HFF-Myc (cell line): ENCODE measurements at regions not wholly inside any gene's neighbourhood (a gene's known extent, or its start where the extent isn't known, plus 50 kb on each side); places are given as distances from the start of the nearest gene placed in this dataset.

Experiments
- DNase-seq: peaks from one replicate; pipeline ENCODE4 v3.0.0-alpha.2; 2011; ENCODE audit warnings: low read depth; ENCODE audit errors: extremely low read depth
- H3K4me3 ChIP-seq: replicated peaks from 2 replicates; pipeline ENCODE4 v1.5.1; 2011; ENCODE audit warnings: low read depth, mild to moderate bottlenecking, control low read depth, low read length
- TF ChIP-seq, protein P1 (sequence below): IDR thresholded peaks from 2 replicates; pipeline ENCODE4 v1.5.1; 2012; ENCODE audit warnings: mild to moderate bottlenecking, low read depth, low read length, control low read depth; ENCODE audit errors: missing control alignments

- no peak overlapping the region for H3K4me3 ChIP-seq
- no peak for DNase-seq
- TF ChIP-seq, protein P1, sequence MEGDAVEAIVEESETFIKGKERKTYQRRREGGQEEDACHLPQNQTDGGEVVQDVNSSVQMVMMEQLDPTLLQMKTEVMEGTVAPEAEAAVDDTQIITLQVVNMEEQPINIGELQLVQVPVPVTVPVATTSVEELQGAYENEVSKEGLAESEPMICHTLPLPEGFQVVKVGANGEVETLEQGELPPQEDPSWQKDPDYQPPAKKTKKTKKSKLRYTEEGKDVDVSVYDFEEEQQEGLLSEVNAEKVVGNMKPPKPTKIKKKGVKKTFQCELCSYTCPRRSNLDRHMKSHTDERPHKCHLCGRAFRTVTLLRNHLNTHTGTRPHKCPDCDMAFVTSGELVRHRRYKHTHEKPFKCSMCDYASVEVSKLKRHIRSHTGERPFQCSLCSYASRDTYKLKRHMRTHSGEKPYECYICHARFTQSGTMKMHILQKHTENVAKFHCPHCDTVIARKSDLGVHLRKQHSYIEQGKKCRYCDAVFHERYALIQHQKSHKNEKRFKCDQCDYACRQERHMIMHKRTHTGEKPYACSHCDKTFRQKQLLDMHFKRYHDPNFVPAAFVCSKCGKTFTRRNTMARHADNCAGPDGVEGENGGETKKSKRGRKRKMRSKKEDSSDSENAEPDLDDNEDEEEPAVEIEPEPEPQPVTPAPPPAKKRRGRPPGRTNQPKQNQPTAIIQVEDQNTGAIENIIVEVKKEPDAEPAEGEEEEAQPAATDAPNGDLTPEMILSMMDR: no peak
These were observed 150.3 kb upstream of the MMADHC start for GRCh38 chr2:149737896-149738295.

GRCh38 chr2:149735237-149735958, 147.8 kb upstream of the MMADHC start:
- no peak for DNase-seq
- TF ChIP-seq, protein P1: no peak
- no peak overlapping the region for H3K4me3 ChIP-seq

DNA sequence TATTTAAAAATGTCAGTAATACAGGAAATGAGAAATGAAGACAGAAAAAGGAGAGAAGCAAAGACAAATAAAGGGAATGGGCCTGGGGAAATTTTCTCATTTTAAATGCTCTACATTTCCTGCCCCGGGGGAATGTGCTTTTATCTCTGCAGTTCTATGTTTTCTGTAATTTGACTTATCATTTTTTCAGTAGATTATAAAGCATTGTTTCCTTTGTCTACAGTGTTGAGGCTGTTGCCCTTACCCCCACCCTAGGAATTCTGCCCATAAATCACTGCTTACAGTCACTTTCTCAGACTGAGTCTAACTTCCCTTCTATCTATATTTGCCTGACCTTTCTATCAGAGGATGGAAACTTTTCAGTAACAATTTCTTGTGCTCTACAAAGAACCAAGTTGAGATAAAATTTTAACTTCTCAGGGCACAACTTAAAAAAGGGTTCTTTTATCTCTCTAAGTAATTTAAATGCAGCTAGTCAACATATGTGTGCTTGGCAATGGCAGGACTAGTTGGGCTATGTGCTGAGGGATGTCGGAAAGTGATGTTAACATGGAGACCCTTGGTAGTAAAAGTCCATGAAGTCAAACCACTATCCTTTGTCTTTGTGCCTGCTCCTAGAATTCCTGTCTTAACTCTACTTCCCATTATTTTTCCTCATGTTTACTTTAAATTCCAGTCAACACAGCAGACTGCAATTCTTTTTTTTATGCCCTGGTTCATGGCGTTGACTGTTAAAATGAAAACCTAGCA, 146.5 kb upstream of the MMADHC start:
- TF ChIP-seq, protein P1: no peak
- DNase-seq: no peak
- H3K4me3 ChIP-seq: no peak overlapping the region

DNA sequence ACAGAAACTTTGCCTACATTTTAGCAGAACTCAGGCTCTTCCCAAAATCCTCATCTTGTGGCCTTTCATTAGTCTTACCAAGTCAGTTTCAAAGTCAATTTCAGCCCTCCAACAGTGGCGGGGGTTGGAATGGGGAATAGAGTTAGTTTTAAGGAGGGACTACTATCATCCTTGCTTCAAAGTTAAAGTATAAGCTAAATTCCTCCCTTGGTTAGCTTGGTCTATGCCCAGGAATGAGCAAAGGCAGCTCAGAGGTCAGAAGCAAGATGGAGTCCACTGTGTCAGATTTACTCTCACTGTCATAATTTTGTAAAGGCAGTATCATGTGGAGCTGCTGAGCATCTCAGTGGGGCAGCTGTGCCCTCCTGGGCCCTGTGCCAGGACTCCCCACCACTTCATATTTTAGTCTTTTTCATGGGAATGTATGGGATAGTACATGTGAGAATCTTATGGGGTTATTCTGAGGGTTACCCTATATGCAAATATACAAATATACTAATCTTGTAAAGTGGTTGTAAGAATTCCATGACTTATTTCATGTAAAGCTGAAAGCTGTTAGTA, 145.2 kb upstream of the MMADHC start:
- no peak overlapping the region for H3K4me3 ChIP-seq
- TF ChIP-seq, protein P1: no peak
- no peak for DNase-seq

GRCh38 chr2:149732001-149732685, 144.6 kb upstream of the MMADHC start:
- TF ChIP-seq, protein P1: no peak
- no peak for DNase-seq
- H3K4me3 ChIP-seq: no peak overlapping the region

GRCh38 chr2:149731079-149731478, 143.5 kb upstream of the MMADHC start:
- TF ChIP-seq, protein P1: no peak
- DNase-seq: no peak
- H3K4me3 ChIP-seq: no peak overlapping the region
